A549 (cell line): ENCODE measurements at regions not wholly inside any gene's neighbourhood (a gene's known extent, or its start where the extent isn't known, plus 50 kb on each side); places are given as distances from the start of the nearest gene placed in this dataset.
A peak's percentile ranks its signal among the peaks of the same experiment; 100 is the strongest.

Source experiments
- ATAC-seq, 2 experiments: fragments of 200-7000 bp in 1 of 2; fragments of >200 bp in 1 of 2; cut with Nextera tagmentation in 1 of 2; cut with Tn5 transposase in 1 of 2; 3 replicates each; pipeline versions ENCODE4 v1.8.0 to v1.9.1; 2018 to 2020; ENCODE audit warnings: mild to moderate bottlenecking in 1 of 2, moderate library complexity in 1 of 2
- CTCF ChIA-PET: fragments of 300-600 bp; sonication (Branson Sonifier 250); formaldehyde crosslinking; extraction: SDS; loops from one replicate; lab custom pipeline; 2021; ENCODE audit warnings: antibody characterized with exemption, inconsistent platforms; lab: Yijun Ruan, JAX
- POLR2A ChIA-PET: fragments of 350-600 bp; formaldehyde crosslinking; extraction: SDS; loops from one replicate; lab custom pipeline; 2021; ENCODE audit warnings: antibody characterized with exemption, inconsistent platforms; lab: Yijun Ruan, JAX
- DNase-seq, 2 experiments: peaks; one replicate each; pipeline versions ENCODE4 v3.0.0 to v3.0.0-alpha.2; 2011 to 2016; ENCODE audit warnings: low read depth in 1 of 2, low spot score in 1 of 2
- FAIRE-seq: peaks from 2 replicates; lab custom pipeline; 2011; peaks lifted over from hg19 to GRCh38; lab: Jason Lieb, UNC
- H3K27ac ChIP-seq, 2 experiments: fragments of >200 bp; sonication (Bioruptor Twin); formaldehyde crosslinking; 3 replicates each; pipeline ENCODE4 v1.5.1; 2016 to 2017
- H3K4me1 ChIP-seq: fragments of >200 bp; sonication (Bioruptor Twin); formaldehyde crosslinking; 3 replicates; pipeline ENCODE4 v1.6.1; 2016
- H3K4me2 ChIP-seq: fragments of >200 bp; sonication (Bioruptor Twin); formaldehyde crosslinking; 3 replicates; pipeline ENCODE4 v1.6.1; 2016
- H3K4me3 ChIP-seq: fragments of >200 bp; sonication (Bioruptor Twin); formaldehyde crosslinking; 3 replicates; pipeline ENCODE4 v1.5.1; 2016
- H3K9me3 ChIP-seq: fragments of >200 bp; sonication (Bioruptor Twin); formaldehyde crosslinking; 3 replicates; pipeline ENCODE4 v1.6.1; 2016
- ATOH8 ChIP-seq: fragments of 250-450 bp; sonication (Bioruptor Pico); IDR thresholded peaks from 2 replicates; pipeline ENCODE4 v1.5.0; 2020; ENCODE audit warnings: low read depth, mild to moderate bottlenecking, moderate library complexity
- CEBPB ChIP-seq, 2 experiments: fragments of >200 bp in 1 of 2; sonication (Bioruptor Twin) in 1 of 2; formaldehyde crosslinking in 1 of 2; IDR thresholded peaks; 2 replicates each; pipeline ENCODE4 v1.6.1; 2012 to 2016
- CTCF ChIP-seq: fragments of >200 bp; sonication (Bioruptor Twin); formaldehyde crosslinking; IDR thresholded peaks from 3 replicates; pipeline ENCODE4 v1.5.1; 2016
- HMGXB4 ChIP-seq: fragments of 250-450 bp; sonication (Bioruptor Pico); IDR thresholded peaks from 2 replicates; pipeline ENCODE4 v1.5.0; 2021; ENCODE audit warnings: mild to moderate bottlenecking, moderate library complexity, borderline replicate concordance
- HOXB13 ChIP-seq: fragments of 250-450 bp; sonication (Bioruptor Pico); IDR thresholded peaks from 2 replicates; pipeline ENCODE4 v1.5.0; 2020; ENCODE audit warnings: low read depth, mild to moderate bottlenecking, moderate library complexity
- JUN ChIP-seq, 2 experiments: fragments of >200 bp; sonication (Bioruptor Twin); formaldehyde crosslinking; IDR thresholded peaks; 2 replicates in 1 of 2; 3 replicates in 1 of 2; pipeline ENCODE4 v1.6.1; 2016 to 2017
- JUNB ChIP-seq: fragments of >200 bp; sonication (Bioruptor Twin); formaldehyde crosslinking; IDR thresholded peaks from 2 replicates; pipeline ENCODE4 v1.6.1; 2016
- MAFK ChIP-seq: fragments of 450-650 bp; IDR thresholded peaks from 2 replicates; pipeline ENCODE4 v1.6.1; 2014; ENCODE audit not compliant: partially characterized antibody
- MAZ ChIP-seq: fragments of 150-350 bp; IDR thresholded peaks from 2 replicates; pipeline ENCODE4 v1.6.1; 2014; ENCODE audit warnings: antibody characterized with exemption, low read depth, low read length, borderline replicate concordance
- NFE2L2 ChIP-seq: fragments of 150-350 bp; conservative IDR thresholded peaks from 2 replicates; pipeline ENCODE4 v1.6.1; 2014; ENCODE audit warnings: low read length
- NPAS2 ChIP-seq: fragments of 250-450 bp; sonication (Bioruptor Pico); IDR thresholded peaks from 2 replicates; pipeline ENCODE4 v1.8.0; 2022; ENCODE audit warnings: mild to moderate bottlenecking, moderate library complexity, borderline replicate concordance
- PHF8 ChIP-seq: fragments of 200-600 bp; sonication (generic); IDR thresholded peaks from 2 replicates; pipeline ENCODE4 v1.6.1; 2016; ENCODE audit warnings: low read depth, mild to moderate bottlenecking, antibody characterized with exemption, moderate library complexity, borderline replicate concordance
- POLR2A ChIP-seq: IDR thresholded peaks from 2 replicates; pipeline ENCODE4 v1.6.1; 2012; ENCODE audit warnings: mild to moderate bottlenecking, low read length
- RAD21 ChIP-seq, 2 experiments: fragments of >200 bp in 1 of 2; sonication (Bioruptor Twin) in 1 of 2; formaldehyde crosslinking in 1 of 2; IDR thresholded peaks in 1 of 2; conservative IDR thresholded peaks in 1 of 2; 2 replicates in 1 of 2; 3 replicates in 1 of 2; pipeline ENCODE4 v1.6.1; 2012 to 2018; ENCODE audit warnings: inconsistent platforms in 1 of 2
- RARB ChIP-seq: fragments of 250-450 bp; sonication (Bioruptor Pico); IDR thresholded peaks from 2 replicates; pipeline ENCODE4 v1.8.0; 2021; ENCODE audit warnings: mild to moderate bottlenecking, moderate library complexity
- RFX5 ChIP-seq: fragments of 450-650 bp; IDR thresholded peaks from 2 replicates; pipeline ENCODE4 v1.7.1; 2014; ENCODE audit warnings: antibody characterized with exemption, mild to moderate bottlenecking, moderate library complexity
- RNF2 ChIP-seq: fragments of 200-600 bp; sonication (generic); IDR thresholded peaks from 2 replicates; pipeline ENCODE4 v1.6.1; 2016; ENCODE audit warnings: low read depth, mild to moderate bottlenecking, antibody characterized with exemption, moderate library complexity, borderline replicate concordance
- SMC3 ChIP-seq: fragments of >200 bp; sonication (Bioruptor Twin); formaldehyde crosslinking; IDR thresholded peaks from 3 replicates; pipeline ENCODE4 v1.6.1; 2018; ENCODE audit warnings: inconsistent platforms
- SREBF2 ChIP-seq: fragments of 450-650 bp; IDR thresholded peaks from 2 replicates; pipeline ENCODE4 v1.6.1; 2014; ENCODE audit warnings: mild to moderate bottlenecking, moderate library complexity
- ZC3H11A ChIP-seq: fragments of 450-650 bp; IDR thresholded peaks from 2 replicates; pipeline ENCODE4 v1.6.1; 2014; ENCODE audit warnings: antibody characterized with exemption, mild to moderate bottlenecking
- WGBS: methylation state at CpG from one replicate; pipeline ENCODE4 v1.1.6; 2017; ENCODE audit errors: missing lambda C conversion rate; 5-methylcytosine and 5-hydroxymethylcytosine counted together
- TF ChIP-seq, protein P1 (sequence below): fragments of 450-650 bp; IDR thresholded peaks from 2 replicates; pipeline ENCODE4 v1.6.1; 2014; ENCODE audit warnings: antibody characterized with exemption
- TF ChIP-seq, protein P2 (sequence below): fragments of 150-350 bp; IDR thresholded peaks from 2 replicates; pipeline ENCODE4 v1.6.1; 2014; ENCODE audit warnings: low read depth, mild to moderate bottlenecking, low read length

DNA sequence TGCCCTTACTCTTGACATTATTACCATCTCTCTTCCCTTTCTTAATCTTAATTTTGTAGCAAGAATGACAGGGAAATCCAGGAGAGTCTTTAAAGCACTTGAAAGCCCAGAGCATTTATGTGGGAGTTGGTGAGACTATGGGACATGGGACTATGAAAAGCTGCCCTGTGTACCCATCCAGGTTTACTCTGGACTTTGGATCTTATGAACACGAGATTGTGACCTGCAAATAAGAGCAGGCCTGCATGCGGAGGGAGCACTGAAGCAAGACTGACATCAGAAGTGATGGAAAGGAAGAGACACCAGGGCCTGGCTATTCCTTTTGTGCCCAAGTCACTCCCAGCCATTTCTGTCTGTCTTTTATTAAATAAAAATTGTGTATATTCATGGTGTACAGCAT lies 209.6 kb downstream of the NUF2 start:
- POLR2A ChIA-PET = no interaction called here
- Histone ChIP-seq H3K4me1 (no peaks in the 10 kb centered on the region), H3K4me3 (no peak overlapping the region), H3K4me2 (no peak overlapping the region), H3K27ac (no peak overlapping the region), H3K9me3 (no peaks in the 10 kb centered on the region; the same call in 2 of the 3 replicates)
- 29% methylated on average over 2 of the region's 2 CpGs for WGBS
- CTCF ChIA-PET = interaction anchor here (2.5 kb wide), 1 partner anchor 1256 kb away, joined by 9 read pairs; no protein-coding TSS in a partner anchor
- TF ChIP-seq HOXB13 (no peak), ZC3H11A (no peak), MAZ (no peak), JUNB (no peak), NFE2L2 (no peak), CEBPB (IDR thresholded peaks at IDR 0.05) (no peak), RNF2 (no peak), RARB (CRISPR knock-in tag) (no peak), RFX5 (no peak), MAFK (no peak), NPAS2 (CRISPR knock-in tag) (no peak)
- TF ChIP-seq, protein P1, sequence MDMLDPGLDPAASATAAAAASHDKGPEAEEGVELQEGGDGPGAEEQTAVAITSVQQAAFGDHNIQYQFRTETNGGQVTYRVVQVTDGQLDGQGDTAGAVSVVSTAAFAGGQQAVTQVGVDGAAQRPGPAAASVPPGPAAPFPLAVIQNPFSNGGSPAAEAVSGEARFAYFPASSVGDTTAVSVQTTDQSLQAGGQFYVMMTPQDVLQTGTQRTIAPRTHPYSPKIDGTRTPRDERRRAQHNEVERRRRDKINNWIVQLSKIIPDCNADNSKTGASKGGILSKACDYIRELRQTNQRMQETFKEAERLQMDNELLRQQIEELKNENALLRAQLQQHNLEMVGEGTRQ = no peak
- DNase-seq (no peak), FAIRE-seq (no peak), ATAC-seq (no peak)

DNA sequence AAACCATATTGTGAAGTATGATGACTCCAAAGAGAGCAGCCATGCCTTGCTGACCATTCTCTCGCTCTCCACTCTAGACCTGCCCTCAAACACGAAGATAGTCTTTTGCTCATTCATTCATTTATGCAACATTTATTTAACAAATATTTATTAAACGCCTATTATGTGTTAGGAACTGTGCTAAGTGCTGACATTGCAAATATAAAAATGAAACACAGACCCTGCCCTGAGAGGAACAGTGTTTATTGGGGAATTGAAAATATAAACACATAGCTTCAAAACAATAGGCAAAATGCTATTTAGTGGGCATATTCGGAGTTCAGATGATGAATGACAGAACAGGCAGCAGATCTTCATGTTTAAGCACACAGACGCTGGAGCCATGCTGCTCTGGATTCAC lies 213.6 kb downstream of the NUF2 start:
- DNase-seq (no peak), FAIRE-seq (no peak), ATAC-seq (no peak)
- ChIA-PET POLR2A (no interaction called here), CTCF (interaction anchor here (0.6 to 1.6 kb wide), 4 partner anchors 1105 to 1606 kb away, joined by 3 to 4 read pairs (median 3); no protein-coding TSS in a partner anchor)
- Histone ChIP-seq H3K27ac (no peak overlapping the region), H3K9me3 (no peaks in the 10 kb centered on the region), H3K4me1 (no peaks in the 10 kb centered on the region), H3K4me3 (no peak overlapping the region), H3K4me2 (no peak overlapping the region)
- 22% methylated on average over 5 of the region's 5 CpGs for WGBS
- TF ChIP-seq MAFK = peak; percentile 97
- TF ChIP-seq POLR2A = no peak

DNA sequence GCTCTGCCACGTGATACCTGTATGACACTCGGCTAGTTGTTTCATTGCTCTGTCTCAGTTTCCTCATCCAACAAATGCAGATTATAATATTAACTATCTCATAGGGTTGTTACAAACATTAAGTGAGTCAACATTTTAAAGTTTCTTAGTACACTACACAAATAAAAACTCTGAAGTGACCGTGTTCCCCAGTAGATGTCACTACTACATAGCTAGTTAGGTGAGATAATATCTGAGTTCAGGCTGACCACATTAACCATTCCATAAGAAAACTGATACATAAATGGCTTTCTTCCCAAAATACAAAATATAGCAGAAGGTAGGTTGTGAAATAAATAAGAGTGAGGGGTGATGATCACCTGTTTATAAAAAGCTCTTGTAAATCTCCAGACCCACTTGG lies 214.1 kb downstream of the NUF2 start:
- TF ChIP-seq RAD21 (conservative IDR thresholded peaks at IDR 0.05 in 1 of 2, IDR thresholded peaks at IDR 0.05 in 1 of 2) (peak; percentile 58 to 61), CTCF (peak; percentile 47), ATOH8 (CRISPR knock-in tag) (no peak), SMC3 (peak; percentile 39; the same call in 2 of the 3 replicates)
- TF ChIP-seq, all 56 proteins: peak for 3
- Histone ChIP-seq H3K9me3 (no peaks in the 10 kb centered on the region), H3K27ac (no peak overlapping the region), H3K4me1 (no peaks in the 10 kb centered on the region), H3K4me3 (no peak overlapping the region), H3K4me2 (no peak overlapping the region)
- FAIRE-seq (no peak), ATAC-seq (peak; percentile 70 to 72; a peak in 4 of 6 replicates), DNase-seq (peak in 1 of 2 experiments; percentile 35)
- ChIA-PET POLR2A (no interaction called here), CTCF (interaction anchor here (0.6 to 1.6 kb wide), 8 partner anchors 198 to 1606 kb away, joined by 3 to 6 read pairs (median 4); no protein-coding TSS in a partner anchor)
- 6% methylated on average over 3 of the region's 3 CpGs for WGBS

- H3K4me2 ChIP-seq = no peak overlapping the region
- CTCF ChIA-PET = interaction anchor here (2.1 to 2.3 kb wide), 2 partner anchors 9 to 1536 kb away, joined by 4 to 10 read pairs; no protein-coding TSS in a partner anchor
- no peaks in the 10 kb centered on the region for H3K4me1 ChIP-seq
- DNase-seq (no peak), FAIRE-seq (no peak), ATAC-seq (no peak)
- H3K27ac ChIP-seq = no peak overlapping the region
- no peak overlapping the region for H3K4me3 ChIP-seq
- WGBS = 71% methylated on average over 1 of the region's 1 CpG
- POLR2A ChIA-PET = no interaction called here
- H3K9me3 ChIP-seq = no peaks in the 10 kb centered on the region
- TF ChIP-seq JUN (IDR thresholded peaks at IDR 0.05) (no peak), SREBF2 (no peak), PHF8 (no peak), HMGXB4 (CRISPR knock-in tag) (no peak), ATOH8 (CRISPR knock-in tag) (no peak)
- TF ChIP-seq, protein P2, sequence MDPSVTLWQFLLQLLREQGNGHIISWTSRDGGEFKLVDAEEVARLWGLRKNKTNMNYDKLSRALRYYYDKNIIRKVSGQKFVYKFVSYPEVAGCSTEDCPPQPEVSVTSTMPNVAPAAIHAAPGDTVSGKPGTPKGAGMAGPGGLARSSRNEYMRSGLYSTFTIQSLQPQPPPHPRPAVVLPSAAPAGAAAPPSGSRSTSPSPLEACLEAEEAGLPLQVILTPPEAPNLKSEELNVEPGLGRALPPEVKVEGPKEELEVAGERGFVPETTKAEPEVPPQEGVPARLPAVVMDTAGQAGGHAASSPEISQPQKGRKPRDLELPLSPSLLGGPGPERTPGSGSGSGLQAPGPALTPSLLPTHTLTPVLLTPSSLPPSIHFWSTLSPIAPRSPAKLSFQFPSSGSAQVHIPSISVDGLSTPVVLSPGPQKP = no peak
Observed at GRCh38 chr1:163537809-163538208, 216.1 kb downstream of the NUF2 start.
